Dedifferentiated amniotic fluid mesenchymal stem cell (primary cell): ENCODE measurements at regions not wholly inside any gene's neighbourhood (a gene's known extent, or its start where the extent isn't known, plus 50 kb on each side); places are given as distances from the start of the nearest gene placed in this dataset.
"Not testable (repeated sequence)": the region's sequence is repeated elsewhere in the genome, so short reads cannot be mapped to it uniquely, and the experiment has no call there.

ENCODE experiments used
- DNase-seq: peaks from one replicate; pipeline ENCODE4 v3.0.0-alpha.2; 2016; ENCODE audit errors: extremely low spot score

GRCh38 chr3:195635262-195635873 is 51.6 kb upstream of the APOD start:
- DNase-seq: not testable (repeated sequence)

DNA sequence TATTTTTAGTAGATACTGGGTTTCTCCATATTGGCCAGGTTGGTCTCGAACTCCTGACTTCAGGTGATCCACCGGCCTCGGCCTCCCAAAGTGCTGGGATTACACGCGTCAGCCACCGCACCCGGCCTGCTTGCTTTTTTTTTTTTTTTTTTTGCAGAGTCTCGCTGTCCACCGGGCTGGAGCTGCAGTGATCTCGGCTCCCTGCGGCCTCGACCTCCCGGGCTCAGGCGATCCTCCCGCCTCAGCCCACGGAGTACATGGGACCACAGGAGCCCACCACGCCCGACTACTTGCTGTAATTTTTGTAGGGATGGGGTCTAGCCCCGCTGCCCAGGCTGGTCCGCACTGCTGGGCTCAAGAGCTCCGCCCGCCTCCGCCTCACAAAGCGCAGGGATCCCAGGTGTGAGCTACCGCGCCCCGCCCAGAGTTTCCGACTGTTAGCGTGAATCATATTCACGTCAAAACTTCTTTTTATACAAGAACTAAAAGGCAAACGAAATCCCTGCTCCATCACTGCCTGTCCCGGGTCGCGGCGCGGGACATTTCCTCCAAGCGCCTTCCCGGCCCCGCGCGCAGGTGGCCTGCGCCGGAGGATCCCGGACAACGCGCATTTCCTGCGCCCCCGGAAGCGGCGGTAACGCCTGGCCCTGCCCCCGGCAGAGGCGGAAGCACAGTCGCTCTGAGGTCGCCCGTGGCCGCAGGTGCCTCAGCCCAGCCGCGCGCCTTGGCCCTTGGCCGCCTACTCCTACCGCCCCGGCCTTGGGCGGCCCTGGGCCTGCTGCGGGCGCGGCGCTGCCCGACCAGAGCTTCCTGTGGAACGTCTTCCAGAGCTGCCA is 50.9 kb upstream of the APOD start:
- not testable (repeated sequence) for DNase-seq
